Stomach (tissue), 4 donors: ENCODE measurements at regions not wholly inside any gene's neighbourhood (a gene's known extent, or its start where the extent isn't known, plus 50 kb on each side); places are given as distances from the start of the nearest gene placed in this dataset.

Source experiments
- EP300 ChIP-seq: sonication (generic); formaldehyde crosslinking; IDR thresholded peaks from one replicate; pipeline ENCODE4 v1.6.1; 2017; ENCODE audit warnings: antibody characterized with exemption
- POLR2A ChIP-seq, 4 donors: fragments of 450-650 bp; IDR thresholded peaks; one replicate each; pipeline ENCODE4 v1.6.1; 2016; ENCODE audit warnings: antibody characterized with exemption in 4 of 4, control low read depth in 2 of 4, mild to moderate bottlenecking in 1 of 4, moderate library complexity in 1 of 4
- POLR2AphosphoS5 ChIP-seq, 3 donors: sonication (generic); formaldehyde crosslinking; IDR thresholded peaks; one replicate each; pipeline ENCODE4 v1.6.1; 2016; ENCODE audit warnings: antibody characterized with exemption in 3 of 3
- TF ChIP-seq, protein P1 (sequence below), 7 experiments: fragments of 450-650 bp in 4 of 7; fragments of 200-600 bp in 3 of 7; sonication (generic) in 3 of 7; IDR thresholded peaks; one replicate each; pipeline ENCODE4 v1.5.1; 2016 to 2019; ENCODE audit warnings: antibody characterized with exemption in 7 of 7, control low read depth in 2 of 7, mild to moderate bottlenecking in 1 of 7

DNA sequence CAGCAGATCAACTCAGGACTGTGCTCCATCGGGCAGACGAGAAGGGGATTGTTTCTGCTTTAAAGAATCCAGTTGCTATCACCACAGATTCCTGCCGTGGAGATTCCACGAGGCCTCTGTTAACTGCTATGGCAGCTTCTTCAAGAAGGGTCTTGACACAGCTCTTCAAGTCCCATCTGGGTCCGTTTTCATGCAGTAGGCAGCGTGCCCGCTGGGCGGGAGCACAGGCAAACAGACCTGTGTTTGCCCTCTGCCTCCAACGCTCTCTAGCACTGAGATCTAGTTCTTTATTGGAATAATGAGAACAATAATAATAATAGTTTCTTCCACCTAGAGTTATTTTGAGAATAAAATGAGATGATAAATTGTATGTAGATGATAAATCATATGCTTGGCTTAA lies 127.2 kb upstream of the SP8 start:
- TF ChIP-seq, protein P1, sequence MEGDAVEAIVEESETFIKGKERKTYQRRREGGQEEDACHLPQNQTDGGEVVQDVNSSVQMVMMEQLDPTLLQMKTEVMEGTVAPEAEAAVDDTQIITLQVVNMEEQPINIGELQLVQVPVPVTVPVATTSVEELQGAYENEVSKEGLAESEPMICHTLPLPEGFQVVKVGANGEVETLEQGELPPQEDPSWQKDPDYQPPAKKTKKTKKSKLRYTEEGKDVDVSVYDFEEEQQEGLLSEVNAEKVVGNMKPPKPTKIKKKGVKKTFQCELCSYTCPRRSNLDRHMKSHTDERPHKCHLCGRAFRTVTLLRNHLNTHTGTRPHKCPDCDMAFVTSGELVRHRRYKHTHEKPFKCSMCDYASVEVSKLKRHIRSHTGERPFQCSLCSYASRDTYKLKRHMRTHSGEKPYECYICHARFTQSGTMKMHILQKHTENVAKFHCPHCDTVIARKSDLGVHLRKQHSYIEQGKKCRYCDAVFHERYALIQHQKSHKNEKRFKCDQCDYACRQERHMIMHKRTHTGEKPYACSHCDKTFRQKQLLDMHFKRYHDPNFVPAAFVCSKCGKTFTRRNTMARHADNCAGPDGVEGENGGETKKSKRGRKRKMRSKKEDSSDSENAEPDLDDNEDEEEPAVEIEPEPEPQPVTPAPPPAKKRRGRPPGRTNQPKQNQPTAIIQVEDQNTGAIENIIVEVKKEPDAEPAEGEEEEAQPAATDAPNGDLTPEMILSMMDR (IDR thresholded peaks at IDR 0.05), result no peak
- TF ChIP-seq POLR2A (IDR thresholded peaks at IDR 0.05) (no peak), EP300 (no peak), POLR2AphosphoS5 (IDR thresholded peaks at IDR 0.05) (no peak)
